A549 (cell line): ENCODE measurements at regions not wholly inside any gene's neighbourhood (a gene's known extent, or its start where the extent isn't known, plus 50 kb on each side); places are given as distances from the start of the nearest gene placed in this dataset.

Experiments
- BCL3 ChIP-seq: fragments of >200 bp; sonication (Bioruptor Twin); formaldehyde crosslinking; IDR thresholded peaks from 3 replicates; pipeline ENCODE4 v1.6.1; 2016
- CTCF ChIP-seq: fragments of >200 bp; sonication (Bioruptor Twin); formaldehyde crosslinking; IDR thresholded peaks from 3 replicates; pipeline ENCODE4 v1.5.1; 2016
- EP300 ChIP-seq, 2 experiments: fragments of >200 bp; sonication (Bioruptor Twin); formaldehyde crosslinking; IDR thresholded peaks; 2 replicates in 1 of 2; 3 replicates in 1 of 2; pipeline ENCODE4 v1.6.1; 2016 to 2017
- MAFK ChIP-seq: fragments of 450-650 bp; IDR thresholded peaks from 2 replicates; pipeline ENCODE4 v1.6.1; 2014; ENCODE audit not compliant: partially characterized antibody
- MYC ChIP-seq: IDR thresholded peaks from 2 replicates; pipeline ENCODE4 v1.6.1; 2012; ENCODE audit warnings: mild to moderate bottlenecking, inconsistent platforms, low read length, improper control_type of control experiment, borderline replicate concordance
- PBX3 ChIP-seq: IDR thresholded peaks from 2 replicates; pipeline ENCODE4 v1.6.1; 2012
- POLR2A ChIP-seq: IDR thresholded peaks from 2 replicates; pipeline ENCODE4 v1.6.1; 2012; ENCODE audit warnings: mild to moderate bottlenecking, low read length
- SMC3 ChIP-seq: fragments of >200 bp; sonication (Bioruptor Twin); formaldehyde crosslinking; IDR thresholded peaks from 3 replicates; pipeline ENCODE4 v1.6.1; 2018; ENCODE audit warnings: inconsistent platforms
- ZC3H11A ChIP-seq: fragments of 450-650 bp; IDR thresholded peaks from 2 replicates; pipeline ENCODE4 v1.6.1; 2014; ENCODE audit warnings: antibody characterized with exemption, mild to moderate bottlenecking
- ZNF302 ChIP-seq: fragments of 250-450 bp; sonication (Bioruptor Pico); IDR thresholded peaks from 2 replicates; pipeline ENCODE4 v1.9.0; 2021; ENCODE audit warnings: inconsistent platforms, mild to moderate bottlenecking, moderate library complexity

- TF ChIP-seq CTCF (no peak), ZNF302 (CRISPR knock-in tag) (no peak), SMC3 (no peak), BCL3 (no peak), MAFK (no peak), ZC3H11A (no peak), PBX3 (no peak), POLR2A (no peak), MYC (no peak), EP300 (IDR thresholded peaks at IDR 0.05) (no peak)
These were observed 652.1 kb downstream of the RNF144B start for GRCh38 chr6:19039287-19039686.
